Endothelial cell (in vitro differentiated cells): ENCODE measurements at regions not wholly inside any gene's neighbourhood (a gene's known extent, or its start where the extent isn't known, plus 50 kb on each side); places are given as distances from the start of the nearest gene placed in this dataset.

Experiments
- DNase-seq: peaks from one replicate; pipeline ENCODE4 v3.0.0; 2021; ENCODE audit warnings: low spot score
- H3K27ac Mint-ChIP-seq: one replicate; pipeline ENCODE4 v1.8.0; 2021; ENCODE audit warnings: mixed read lengths, inconsistent platforms; ENCODE audit not compliant: unreplicated experiment
- H3K27me3 Mint-ChIP-seq: one replicate; pipeline ENCODE4 v1.8.0; 2021; ENCODE audit warnings: mild to moderate bottlenecking, moderate library complexity, mixed read lengths, inconsistent platforms; ENCODE audit not compliant: unreplicated experiment
- H3K36me3 Mint-ChIP-seq: one replicate; pipeline ENCODE4 v1.8.0; 2021; ENCODE audit warnings: mild to moderate bottlenecking, low read depth, mixed read lengths, inconsistent platforms; ENCODE audit not compliant: unreplicated experiment
- H3K4me1 Mint-ChIP-seq: one replicate; pipeline ENCODE4 v1.8.0; 2021; ENCODE audit warnings: mild to moderate bottlenecking, mixed read lengths, inconsistent platforms; ENCODE audit not compliant: unreplicated experiment
- H3K4me3 Mint-ChIP-seq: one replicate; pipeline ENCODE4 v1.8.0; 2021; ENCODE audit warnings: mild to moderate bottlenecking, mixed read lengths, inconsistent platforms; ENCODE audit not compliant: unreplicated experiment
- H3K9me3 Mint-ChIP-seq: one replicate; pipeline ENCODE4 v1.8.0; 2021; ENCODE audit warnings: mixed read lengths, inconsistent platforms; ENCODE audit not compliant: unreplicated experiment
- CTCF ChIP-seq: fragments of 200-600 bp; sonication (generic); IDR thresholded peaks from one replicate; pipeline ENCODE4 v1.5.0; 2021; ENCODE audit warnings: antibody characterized with exemption; ENCODE audit not compliant: unreplicated experiment

GRCh38 chr20:61019322-61019721 is 232.7 kb upstream of the CDH4 start:
- no peaks in the 10 kb centered on the region for H3K36me3 Mint-ChIP-seq
- no peak overlapping the region for H3K27ac Mint-ChIP-seq
- TF ChIP-seq CTCF: no peak
- no peaks in the 10 kb centered on the region for H3K4me1 Mint-ChIP-seq
- H3K9me3 Mint-ChIP-seq: no peaks in the 10 kb centered on the region
- no peak for DNase-seq
- H3K27me3 Mint-ChIP-seq: peaks cover 4% of the 10 kb centered on the region
- H3K4me3 Mint-ChIP-seq: no peak overlapping the region

- no peak for TF ChIP-seq CTCF
- no peaks in the 10 kb centered on the region for H3K36me3 Mint-ChIP-seq
- no peak overlapping the region for H3K4me3 Mint-ChIP-seq
These were observed 228.4 kb upstream of the CDH4 start for GRCh38 chr20:61023612-61024011.

GRCh38 chr20:61024390-61024789 is 227.7 kb upstream of the CDH4 start:
- H3K36me3 Mint-ChIP-seq: no peaks in the 10 kb centered on the region
- DNase-seq: no peak
- no peak overlapping the region for H3K27ac Mint-ChIP-seq
- H3K4me3 Mint-ChIP-seq: no peak overlapping the region
- H3K9me3 Mint-ChIP-seq: peaks cover 7% of the 10 kb centered on the region
- no peak for TF ChIP-seq CTCF
- H3K27me3 Mint-ChIP-seq: peaks cover 5% of the 10 kb centered on the region
- H3K4me1 Mint-ChIP-seq: no peaks in the 10 kb centered on the region

More at GRCh38 chr20:61023612-61024011, 228.4 kb upstream of the CDH4 start:
- Mint-ChIP-seq H3K4me1 (no peaks in the 10 kb centered on the region), H3K9me3 (peaks cover 7% of the 10 kb centered on the region), H3K27me3 (peaks cover 3% of the 10 kb centered on the region), H3K27ac (no peak overlapping the region)
- DNase-seq: no peak

- no peaks in the 10 kb centered on the region for H3K4me1 Mint-ChIP-seq
- no peak overlapping the region for H3K27ac Mint-ChIP-seq
- H3K27me3 Mint-ChIP-seq: peaks cover 7% of the 10 kb centered on the region
- no peak overlapping the region for H3K4me3 Mint-ChIP-seq
- no peaks in the 10 kb centered on the region for H3K36me3 Mint-ChIP-seq
- no peak for TF ChIP-seq CTCF
- no peak for DNase-seq
- H3K9me3 Mint-ChIP-seq: peaks cover 7% of the 10 kb centered on the region
These were observed 226.5 kb upstream of the CDH4 start for GRCh38 chr20:61025536-61025935.

- Mint-ChIP-seq H3K9me3 (peaks cover 7% of the 10 kb centered on the region), H3K27me3 (peaks cover 10% of the 10 kb centered on the region), H3K4me3 (no peak overlapping the region), H3K4me1 (no peaks in the 10 kb centered on the region), H3K36me3 (no peaks in the 10 kb centered on the region), H3K27ac (no peak overlapping the region)
- DNase-seq: no peak
- no peak for TF ChIP-seq CTCF
These were observed 225.9 kb upstream of the CDH4 start for GRCh38 chr20:61026173-61026572.
